AG09319 (cell line): ENCODE measurements at regions not wholly inside any gene's neighbourhood (a gene's known extent, or its start where the extent isn't known, plus 50 kb on each side); places are given as distances from the start of the nearest gene placed in this dataset.

Experiments
- DNase-seq: peaks from one replicate; pipeline ENCODE4 v3.0.0-alpha.2; 2010; ENCODE audit warnings: low read depth; ENCODE audit errors: extremely low read depth
- CTCF ChIP-seq: IDR thresholded peaks from 2 replicates; pipeline ENCODE4 v1.5.1; 2011; ENCODE audit warnings: low read depth, mild to moderate bottlenecking, inconsistent platforms, low read length, moderate library complexity

GRCh38 chr17:79440251-79440650 lies 170.6 kb downstream of the RBFOX3 start:
- DNase-seq, result no peak

GRCh38 chr17:79439493-79439892 lies 171.4 kb downstream of the RBFOX3 start:
- no peak for TF ChIP-seq CTCF
- no peak for DNase-seq

More at GRCh38 chr17:79440251-79440650, 170.6 kb downstream of the RBFOX3 start:
- TF ChIP-seq CTCF, result no peak

- no peak for TF ChIP-seq CTCF
- no peak for DNase-seq
Observed at GRCh38 chr17:79438546-79439334, 172.1 kb downstream of the RBFOX3 start.

DNA sequence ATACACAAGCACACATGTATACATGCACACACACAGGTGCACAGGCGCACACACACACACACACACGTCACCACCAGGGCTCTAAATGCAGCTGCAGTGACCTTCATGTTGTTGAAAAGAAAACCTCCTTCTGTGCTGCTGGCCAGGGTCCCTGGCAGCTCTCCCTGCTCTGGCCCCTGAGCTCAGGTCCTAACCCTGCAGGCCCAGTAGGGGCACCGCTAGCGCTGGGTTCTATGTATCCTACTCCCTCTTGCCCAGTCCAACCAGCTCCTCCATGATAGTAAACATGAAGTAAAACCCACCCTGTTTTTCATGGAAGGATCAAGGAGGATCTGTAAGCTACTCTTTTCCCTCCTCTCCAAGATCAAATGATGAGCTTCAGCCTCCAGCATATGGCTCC lies 172.8 kb downstream of the RBFOX3 start:
- DNase-seq, result no peak
- no peak for TF ChIP-seq CTCF

DNA sequence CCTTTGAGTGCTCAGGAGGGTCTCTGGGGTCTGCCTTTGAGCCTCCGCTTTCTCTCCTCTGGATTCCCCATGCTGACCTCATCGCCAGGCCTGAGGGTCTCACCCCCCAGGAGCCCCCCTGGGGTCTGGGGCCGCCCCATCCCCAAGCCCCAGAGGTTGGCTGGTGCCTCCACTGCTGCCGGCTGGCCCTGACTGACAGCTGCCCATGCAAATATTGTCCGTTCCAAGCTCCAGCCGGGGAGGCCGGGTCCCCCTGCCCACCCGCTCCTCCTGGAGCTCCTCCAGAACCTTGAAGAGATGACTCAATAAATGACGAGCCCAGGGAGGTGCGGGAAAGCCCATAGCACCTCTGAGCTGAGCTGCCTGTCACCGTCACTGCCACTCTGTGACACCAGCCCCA lies 173.8 kb downstream of the RBFOX3 start:
- TF ChIP-seq CTCF, result no peak
- DNase-seq, result no peak

GRCh38 chr17:79435962-79436361 lies 174.9 kb downstream of the RBFOX3 start:
- no peak for DNase-seq
- TF ChIP-seq CTCF, result no peak

DNA sequence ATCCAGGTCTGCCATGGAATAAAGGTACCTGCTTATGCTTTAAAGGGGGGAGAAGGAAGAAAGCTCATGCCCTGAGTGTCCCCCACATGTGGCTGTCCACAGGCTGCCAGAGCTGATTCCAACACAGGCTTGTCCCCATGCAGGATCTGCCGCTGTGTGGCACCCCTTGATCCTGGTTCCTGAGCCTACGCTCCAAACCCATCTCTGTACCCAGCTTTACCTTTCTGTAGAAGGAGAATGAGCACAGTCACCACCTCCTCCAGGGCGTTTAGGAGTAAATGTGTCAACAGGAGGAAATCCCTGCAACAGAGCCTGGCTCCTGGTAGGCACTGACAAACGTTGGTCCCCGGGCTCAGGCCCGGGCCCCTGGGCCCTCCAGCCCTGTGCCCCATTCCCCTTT lies 175.6 kb downstream of the RBFOX3 start:
- no peak for DNase-seq
- no peak for TF ChIP-seq CTCF
